ENCODE measurements at regions not wholly inside any gene's neighbourhood (a gene's known extent, or its start where the extent isn't known, plus 50 kb on each side); places are given as distances from the start of the nearest gene placed in this dataset.

- Histone ChIP-seq H3K4me1 (ENCODE audit: insufficient read depth, low read length) (peaks cover 21% of the 10 kb centered on the region), H3K79me2 (ENCODE audit: low read length) (no peaks in the 10 kb centered on the region), H2AFZ (ENCODE audit: low read length) (peak overlapping the region; percentile 60), H4K20me1 (ENCODE audit: low read length) (no peaks in the 10 kb centered on the region), H3K9me3 (ENCODE audit: low read length) (no peaks in the 10 kb centered on the region), H3K27me3 (ENCODE audit: low read length) (no peaks in the 10 kb centered on the region), H3K27ac (ENCODE audit: low read length) (peak overlapping the region; percentile 78), H3K9me2 (replicated peaks; ENCODE audit: low read length) (no peaks in the 10 kb centered on the region), H3K9ac (ENCODE audit: low read length) (peak overlapping the region; percentile 8; the same call in 1 of the 2 replicates), H3K4me3 (ENCODE audit: low read length) (no peak overlapping the region), H3K4me2 (ENCODE audit: low read length) (peak overlapping the region; percentile 58), H3K36me3 (ENCODE audit: low read depth, low read length) (no peaks in the 10 kb centered on the region), H3F3A (ENCODE audit: low read length, unreplicated experiment) (no peaks in the 10 kb centered on the region)
- CTCF ChIA-PET, result no interaction called here
- peak; percentile 94 for ATAC-seq
- no peak for TF ChIP-seq EZH2 (IDR thresholded peaks at IDR 0.05; ENCODE audit: low read length, unreplicated experiment)
- peak; percentile 98 for DNase-seq
- POLR2A ChIA-PET (ENCODE audit: unreplicated experiment), result no interaction called here
- intact Hi-C loops (cut with micrococcal nuclease), result no loop called here
- BruUV-seq (replicated peaks), result no TSS peak
These were observed 194.3 kb downstream of the BCHE start for GRCh38 chr3:165642761-165643420.

- no peaks in the 10 kb centered on the region for H3K79me2 ChIP-seq (ENCODE audit: low read length)
- POLR2A ChIA-PET (ENCODE audit: unreplicated experiment), result no interaction called here
- H3K9me2 ChIP-seq (replicated peaks; ENCODE audit: low read length), result no peaks in the 10 kb centered on the region
- no peaks in the 10 kb centered on the region for H3K9me3 ChIP-seq (ENCODE audit: low read length)
- TF ChIP-seq EZH2 (IDR thresholded peaks at IDR 0.05; ENCODE audit: low read length, unreplicated experiment), result no peak
- TF ChIP-seq EZH2phosphoT487 (IDR thresholded peaks at IDR 0.05; ENCODE audit: borderline replicate concordance, low read length), result no peak
- no peak for TF ChIP-seq CTCF (conservative IDR thresholded peaks at IDR 0.05; ENCODE audit: low read depth, low read length)
- H2AFZ ChIP-seq (ENCODE audit: low read length), result no peak overlapping the region
- no peak for DNase-seq
- no peaks in the 10 kb centered on the region for H4K20me1 ChIP-seq (ENCODE audit: low read length)
- H3K27ac ChIP-seq (ENCODE audit: low read length), result no peak overlapping the region
- no peak overlapping the region for H3K4me2 ChIP-seq (ENCODE audit: low read length)
- no peaks in the 10 kb centered on the region for H3K36me3 ChIP-seq (ENCODE audit: low read depth, low read length)
- intact Hi-C loops (cut with micrococcal nuclease), result no loop called here
- no TSS peak for BruUV-seq (replicated peaks)
- H3F3A ChIP-seq (ENCODE audit: low read length, unreplicated experiment), result no peaks in the 10 kb centered on the region
- ATAC-seq, result no peak
- H3K4me3 ChIP-seq (ENCODE audit: low read length), result no peak overlapping the region
- peaks cover 21% of the 10 kb centered on the region for H3K4me1 ChIP-seq (ENCODE audit: insufficient read depth, low read length)
- CTCF ChIA-PET, result no interaction called here
- H3K27me3 ChIP-seq (ENCODE audit: low read length), result no peaks in the 10 kb centered on the region
- H3K9ac ChIP-seq (ENCODE audit: low read length), result no peak overlapping the region
These were observed 195.5 kb downstream of the BCHE start for GRCh38 chr3:165641569-165642310.

GRCh38 chr3:165640970-165641369 is 196.3 kb downstream of the BCHE start:
- Histone ChIP-seq H3K4me2 (ENCODE audit: low read length) (no peak overlapping the region), H3F3A (ENCODE audit: low read length, unreplicated experiment) (no peaks in the 10 kb centered on the region), H3K27me3 (ENCODE audit: low read length) (no peaks in the 10 kb centered on the region), H3K36me3 (ENCODE audit: low read depth, low read length) (no peaks in the 10 kb centered on the region), H3K4me3 (ENCODE audit: low read length) (no peak overlapping the region), H3K9me2 (replicated peaks; ENCODE audit: low read length) (no peaks in the 10 kb centered on the region), H3K4me1 (ENCODE audit: insufficient read depth, low read length) (peaks cover 21% of the 10 kb centered on the region), H3K79me2 (ENCODE audit: low read length) (no peaks in the 10 kb centered on the region), H3K9me3 (ENCODE audit: low read length) (no peaks in the 10 kb centered on the region), H2AFZ (ENCODE audit: low read length) (no peak overlapping the region), H3K9ac (ENCODE audit: low read length) (no peak overlapping the region), H3K27ac (ENCODE audit: low read length) (no peak overlapping the region), H4K20me1 (ENCODE audit: low read length) (no peaks in the 10 kb centered on the region)
- no TSS peak for BruUV-seq (replicated peaks)
- no peak for TF ChIP-seq CTCF (conservative IDR thresholded peaks at IDR 0.05; ENCODE audit: low read depth, low read length)
- no peak for TF ChIP-seq EZH2phosphoT487 (IDR thresholded peaks at IDR 0.05; ENCODE audit: borderline replicate concordance, low read length)
- no peak for TF ChIP-seq EZH2 (IDR thresholded peaks at IDR 0.05; ENCODE audit: low read length, unreplicated experiment)
- ATAC-seq, result no peak
- intact Hi-C loops (cut with micrococcal nuclease), result no loop called here
- POLR2A ChIA-PET (ENCODE audit: unreplicated experiment), result no interaction called here
- no peak for DNase-seq
- CTCF ChIA-PET, result no interaction called here

Measured in PC-3 (cell line).